Peyer's patch (tissue), 4 donors: ENCODE measurements at regions not wholly inside any gene's neighbourhood (a gene's known extent, or its start where the extent isn't known, plus 50 kb on each side); places are given as distances from the start of the nearest gene placed in this dataset.

Experiments used
- DNase-seq, 3 donors: peaks; one replicate each; pipeline ENCODE4 v3.0.0-alpha.2; 2017 to 2019
- H3K27ac ChIP-seq, 4 donors: fragments of 200-600 bp; sonication (generic); one replicate each; pipeline ENCODE4 v1.5.1; 2016 to 2019
- H3K27me3 ChIP-seq, 2 donors: fragments of 200-600 bp; sonication (generic); one replicate each; pipeline ENCODE4 v1.5.1; 2019
- H3K36me3 ChIP-seq, 3 donors: fragments of 200-600 bp; sonication (generic); one replicate each; pipeline ENCODE4 v1.5.1; 2016 to 2019
- H3K4me1 ChIP-seq, 4 donors: fragments of 200-600 bp; sonication (generic); one replicate each; pipeline ENCODE4 v1.5.1; 2016 to 2019
- H3K4me3 ChIP-seq, 4 donors: fragments of 200-600 bp; sonication (generic); 1 replicate in 3 of 4; 2 replicates in 1 of 4; pipeline ENCODE4 v1.5.1; 2016 to 2019; ENCODE audit warnings: mild to moderate bottlenecking in 1 of 4
- H3K9me3 ChIP-seq, 4 donors: fragments of 200-600 bp; sonication (generic); one replicate each; pipeline ENCODE4 v1.5.1; 2016 to 2019; ENCODE audit warnings: mild to moderate bottlenecking in 1 of 4
- POLR2A ChIP-seq, 2 donors: fragments of 450-650 bp; IDR thresholded peaks; one replicate each; pipeline ENCODE4 v1.5.1; 2017; ENCODE audit warnings: antibody characterized with exemption in 2 of 2, mild to moderate bottlenecking in 2 of 2, moderate library complexity in 2 of 2
- TF ChIP-seq, protein P1 (sequence below), 6 experiments: fragments of 450-650 bp in 4 of 6; fragments of 200-600 bp in 2 of 6; sonication (generic) in 1 of 6; IDR thresholded peaks; one replicate each; pipeline ENCODE4 v1.5.1; 2017 to 2019; ENCODE audit warnings: antibody characterized with exemption in 6 of 6, mild to moderate bottlenecking in 3 of 6, moderate library complexity in 1 of 6

- Histone ChIP-seq H3K9me3 (no peaks in the 10 kb centered on the region), H3K27me3 (no peaks in the 10 kb centered on the region), H3K36me3 (no peaks in the 10 kb centered on the region), H3K4me1 (no peaks in the 10 kb centered on the region), H3K27ac (no peak overlapping the region), H3K4me3 (no peak overlapping the region)
- TF ChIP-seq, protein P1, sequence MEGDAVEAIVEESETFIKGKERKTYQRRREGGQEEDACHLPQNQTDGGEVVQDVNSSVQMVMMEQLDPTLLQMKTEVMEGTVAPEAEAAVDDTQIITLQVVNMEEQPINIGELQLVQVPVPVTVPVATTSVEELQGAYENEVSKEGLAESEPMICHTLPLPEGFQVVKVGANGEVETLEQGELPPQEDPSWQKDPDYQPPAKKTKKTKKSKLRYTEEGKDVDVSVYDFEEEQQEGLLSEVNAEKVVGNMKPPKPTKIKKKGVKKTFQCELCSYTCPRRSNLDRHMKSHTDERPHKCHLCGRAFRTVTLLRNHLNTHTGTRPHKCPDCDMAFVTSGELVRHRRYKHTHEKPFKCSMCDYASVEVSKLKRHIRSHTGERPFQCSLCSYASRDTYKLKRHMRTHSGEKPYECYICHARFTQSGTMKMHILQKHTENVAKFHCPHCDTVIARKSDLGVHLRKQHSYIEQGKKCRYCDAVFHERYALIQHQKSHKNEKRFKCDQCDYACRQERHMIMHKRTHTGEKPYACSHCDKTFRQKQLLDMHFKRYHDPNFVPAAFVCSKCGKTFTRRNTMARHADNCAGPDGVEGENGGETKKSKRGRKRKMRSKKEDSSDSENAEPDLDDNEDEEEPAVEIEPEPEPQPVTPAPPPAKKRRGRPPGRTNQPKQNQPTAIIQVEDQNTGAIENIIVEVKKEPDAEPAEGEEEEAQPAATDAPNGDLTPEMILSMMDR (IDR thresholded peaks at IDR 0.05), result no peak
- TF ChIP-seq POLR2A (IDR thresholded peaks at IDR 0.05), result no peak
- no peak for DNase-seq
Measured at GRCh38 chr4:131613086-131613823, 1535.8 kb upstream of the PCDH10 start.

GRCh38 chr4:131613824-131614216 is 1535.3 kb upstream of the PCDH10 start:
- no peaks in the 10 kb centered on the region for H3K27me3 ChIP-seq
- no peak overlapping the region for H3K27ac ChIP-seq
- no peak for DNase-seq
- no peaks in the 10 kb centered on the region for H3K4me1 ChIP-seq
- H3K36me3 ChIP-seq, result no peaks in the 10 kb centered on the region
- H3K4me3 ChIP-seq, result no peak overlapping the region
- no peak for TF ChIP-seq POLR2A (IDR thresholded peaks at IDR 0.05)
- TF ChIP-seq, protein P1 (IDR thresholded peaks at IDR 0.05), result no peak
- no peaks in the 10 kb centered on the region for H3K9me3 ChIP-seq

- no peak for TF ChIP-seq POLR2A (IDR thresholded peaks at IDR 0.05)
- TF ChIP-seq, protein P1 (IDR thresholded peaks at IDR 0.05), result no peak
- Histone ChIP-seq H3K27ac (no peak overlapping the region), H3K9me3 (peaks cover 0 to 7% (median 0%) of the 10 kb centered on the region in 4 donors), H3K27me3 (no peaks in the 10 kb centered on the region), H3K36me3 (no peaks in the 10 kb centered on the region), H3K4me3 (no peak overlapping the region), H3K4me1 (no peaks in the 10 kb centered on the region)
- DNase-seq, result no peak
Measured at GRCh38 chr4:131632877-131633276, 1516.2 kb upstream of the PCDH10 start.

GRCh38 chr4:131635191-131635590 is 1513.9 kb upstream of the PCDH10 start:
- Histone ChIP-seq H3K36me3 (no peaks in the 10 kb centered on the region), H3K27ac (no peak overlapping the region), H3K27me3 (no peaks in the 10 kb centered on the region), H3K4me1 (no peaks in the 10 kb centered on the region), H3K4me3 (no peak overlapping the region), H3K9me3 (peaks cover 0 to 10% (median 0%) of the 10 kb centered on the region in 4 donors)
- TF ChIP-seq, protein P1 (IDR thresholded peaks at IDR 0.05), result no peak
- TF ChIP-seq POLR2A (IDR thresholded peaks at IDR 0.05), result no peak
- no peak for DNase-seq

GRCh38 chr4:131638781-131639180 is 1510.3 kb upstream of the PCDH10 start:
- Histone ChIP-seq H3K27ac (no peak overlapping the region), H3K36me3 (no peaks in the 10 kb centered on the region), H3K27me3 (no peaks in the 10 kb centered on the region), H3K4me3 (no peak overlapping the region), H3K9me3 (peaks cover 0 to 3% (median 0%) of the 10 kb centered on the region in 4 donors), H3K4me1 (no peaks in the 10 kb centered on the region)
- no peak for TF ChIP-seq POLR2A (IDR thresholded peaks at IDR 0.05)
- TF ChIP-seq, protein P1 (IDR thresholded peaks at IDR 0.05), result no peak
- DNase-seq, result no peak
